NOMO-1 treated with dmso at 0.1 percent for 144 hours (cell line): ENCODE measurements at regions not wholly inside any gene's neighbourhood (a gene's known extent, or its start where the extent isn't known, plus 50 kb on each side); places are given as distances from the start of the nearest gene placed in this dataset.
"Not testable (repeated sequence)": the region's sequence is repeated elsewhere in the genome, so short reads cannot be mapped to it uniquely, and the experiment has no call there.

ENCODE experiments used
- DNase-seq: peaks from one replicate; lab custom pipeline; 2025; ENCODE audit not compliant: unreplicated experiment; lab: John Stamatoyannopoulos, UW

DNA sequence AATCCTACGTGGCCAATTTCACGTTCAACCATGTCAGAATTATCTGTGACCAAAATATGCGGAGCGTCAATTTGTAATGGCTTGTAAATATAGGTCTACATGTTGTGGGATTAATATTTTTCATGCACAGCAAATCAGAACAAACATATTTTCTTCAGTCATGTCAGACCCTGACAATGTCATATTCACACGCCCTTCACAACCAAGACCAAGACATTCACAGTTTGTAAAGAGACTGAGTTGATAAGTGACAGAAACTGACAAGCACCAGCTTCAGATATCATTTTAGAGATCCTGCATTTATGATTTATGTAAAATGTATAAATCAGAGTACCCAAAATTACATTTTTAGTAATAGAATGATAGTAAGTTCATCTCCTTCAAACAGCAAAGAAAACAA lies 57.3 kb upstream of the NOVA1 start:
- DNase-seq: no peak

DNA sequence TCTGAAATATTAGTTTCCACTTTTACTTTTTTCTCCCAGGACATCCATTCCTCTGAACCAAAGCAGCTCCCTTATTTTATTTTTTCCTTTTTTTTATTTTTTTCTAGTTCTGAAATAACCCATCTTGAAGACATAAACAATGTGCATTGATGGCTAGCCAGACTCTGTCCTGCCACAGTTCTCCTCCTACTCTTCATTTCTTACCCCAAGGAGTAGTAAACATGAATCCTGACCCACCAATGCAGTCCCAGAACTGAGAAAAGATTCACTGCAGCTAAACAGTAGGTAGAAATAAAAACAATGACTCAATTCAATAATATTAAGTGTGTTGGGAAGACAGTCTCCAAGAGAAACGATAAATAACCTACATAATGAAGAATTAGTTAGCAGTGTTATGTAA lies 65.7 kb upstream of the NOVA1 start:
- DNase-seq: no peak

DNA sequence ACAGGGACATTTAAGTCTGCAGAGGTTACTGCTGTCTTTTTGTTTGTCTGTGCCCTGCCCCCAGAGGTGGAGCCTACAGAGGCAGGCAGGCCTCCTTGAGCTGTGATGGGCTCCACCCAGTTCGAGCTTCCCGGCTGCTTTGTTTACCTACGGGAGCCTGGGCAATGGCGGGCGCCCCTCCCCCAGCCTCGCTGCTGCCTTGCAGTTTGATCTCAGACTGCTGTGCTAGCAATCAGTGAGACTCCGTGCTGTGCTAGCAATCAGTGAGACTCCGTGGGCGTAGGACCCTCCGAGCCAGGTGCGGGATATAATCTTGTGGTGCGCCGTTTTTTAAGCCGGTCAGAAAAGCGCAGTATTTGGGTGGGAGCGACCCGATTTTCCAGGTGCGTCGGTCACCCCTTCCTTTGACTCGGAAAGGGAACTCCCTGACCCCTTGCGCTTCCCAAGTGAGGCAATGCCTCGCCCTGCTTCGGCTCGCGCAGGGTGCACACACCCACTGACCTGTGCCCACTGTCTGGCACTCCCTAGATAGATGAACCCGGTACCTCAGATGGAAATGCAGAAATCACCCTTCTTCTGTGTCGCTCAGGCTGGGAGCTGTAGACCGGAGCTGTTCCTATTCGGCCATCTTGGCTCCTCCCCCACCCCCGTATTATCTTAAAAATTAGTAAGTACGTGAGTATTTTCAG lies 81.0 kb upstream of the NOVA1 start:
- DNase-seq: not testable (repeated sequence)

DNA sequence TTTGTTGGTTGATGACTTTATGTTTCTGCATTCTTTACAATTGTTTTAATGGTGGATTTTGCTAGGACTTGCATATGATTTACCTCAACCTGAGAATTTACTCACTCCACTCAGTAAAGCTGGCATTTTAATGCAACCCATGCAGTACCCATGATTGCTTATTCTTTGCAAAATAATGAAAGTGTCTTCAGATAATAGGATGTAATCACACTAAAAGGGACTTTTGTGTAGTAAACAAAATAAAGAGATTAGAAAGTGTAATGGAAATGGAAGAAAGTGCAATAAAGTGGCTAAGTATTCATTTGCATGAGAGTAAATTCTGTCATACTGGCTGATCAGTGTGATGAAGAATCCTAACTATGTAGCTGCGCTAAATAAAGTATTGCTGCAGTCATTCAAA lies 87.6 kb upstream of the NOVA1 start:
- DNase-seq: no peak

DNA sequence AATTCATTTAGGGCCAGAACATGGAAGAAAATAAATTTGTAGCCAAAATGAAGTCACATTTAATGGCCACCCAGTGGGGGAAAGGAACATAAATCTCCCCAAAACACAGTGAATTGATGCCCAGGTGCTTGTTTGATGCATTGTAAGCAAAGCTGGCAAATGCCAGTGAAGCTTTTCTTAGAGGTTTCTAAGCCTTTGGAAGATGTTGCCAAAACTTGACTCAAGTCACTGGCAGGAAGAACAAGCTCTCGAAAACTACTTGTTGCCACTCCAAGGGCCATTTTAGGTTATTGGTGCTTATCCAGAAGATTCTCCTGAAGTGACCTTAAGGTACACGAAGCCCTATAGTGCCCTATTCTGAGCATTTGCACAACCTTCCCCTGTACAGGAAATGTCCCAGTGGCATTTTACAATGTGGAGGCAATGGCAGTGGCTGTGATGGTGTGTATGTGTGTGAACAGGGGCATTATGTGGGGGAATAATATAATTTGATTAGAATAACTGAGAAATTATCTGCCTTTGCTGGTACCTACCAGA lies 89.5 kb upstream of the NOVA1 start:
- DNase-seq: no peak

DNA sequence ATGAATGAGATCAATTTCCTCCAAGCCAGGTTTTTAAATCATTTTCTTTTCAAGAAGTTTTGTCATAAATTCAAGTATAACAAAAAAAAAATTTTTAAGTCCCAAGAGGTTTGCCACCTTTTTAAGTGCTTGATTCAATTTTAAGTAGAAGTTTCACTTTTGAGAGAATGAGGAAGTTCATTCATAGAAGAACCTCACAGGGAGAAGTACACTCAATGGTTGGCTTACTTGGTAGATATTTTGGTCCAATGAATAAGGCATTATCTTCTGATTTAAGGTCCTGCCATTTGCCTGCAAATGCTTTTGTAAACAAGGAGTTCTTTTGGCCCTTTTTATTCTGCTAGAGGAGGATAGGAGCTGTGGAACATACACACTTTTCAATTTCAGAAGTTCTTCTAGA lies 96.7 kb upstream of the NOVA1 start:
- no peak for DNase-seq

DNA sequence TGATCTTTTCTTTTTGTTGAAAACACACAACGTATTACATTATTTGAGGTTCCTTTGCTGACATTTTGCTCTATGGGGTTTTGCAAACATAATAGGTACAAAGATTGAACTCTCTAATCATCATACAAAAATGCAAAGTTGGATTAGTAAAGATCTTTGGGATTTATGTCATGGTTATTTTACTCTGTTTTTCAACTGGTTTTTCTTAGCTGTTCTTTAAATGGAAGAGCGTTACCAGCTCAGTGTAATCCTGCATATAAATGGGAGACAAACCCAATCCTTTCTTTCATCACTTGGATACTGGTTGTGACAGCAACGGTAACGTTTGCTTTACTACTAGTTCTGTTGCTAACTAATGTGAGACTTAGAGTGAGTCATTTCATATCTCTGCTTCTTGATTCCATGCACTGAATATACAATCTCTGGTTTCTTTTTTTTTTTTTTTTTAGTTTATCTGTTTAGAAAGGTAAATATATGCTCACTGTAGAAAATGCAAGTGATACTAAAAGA lies 104.9 kb upstream of the NOVA1 start:
- DNase-seq: no peak

DNA sequence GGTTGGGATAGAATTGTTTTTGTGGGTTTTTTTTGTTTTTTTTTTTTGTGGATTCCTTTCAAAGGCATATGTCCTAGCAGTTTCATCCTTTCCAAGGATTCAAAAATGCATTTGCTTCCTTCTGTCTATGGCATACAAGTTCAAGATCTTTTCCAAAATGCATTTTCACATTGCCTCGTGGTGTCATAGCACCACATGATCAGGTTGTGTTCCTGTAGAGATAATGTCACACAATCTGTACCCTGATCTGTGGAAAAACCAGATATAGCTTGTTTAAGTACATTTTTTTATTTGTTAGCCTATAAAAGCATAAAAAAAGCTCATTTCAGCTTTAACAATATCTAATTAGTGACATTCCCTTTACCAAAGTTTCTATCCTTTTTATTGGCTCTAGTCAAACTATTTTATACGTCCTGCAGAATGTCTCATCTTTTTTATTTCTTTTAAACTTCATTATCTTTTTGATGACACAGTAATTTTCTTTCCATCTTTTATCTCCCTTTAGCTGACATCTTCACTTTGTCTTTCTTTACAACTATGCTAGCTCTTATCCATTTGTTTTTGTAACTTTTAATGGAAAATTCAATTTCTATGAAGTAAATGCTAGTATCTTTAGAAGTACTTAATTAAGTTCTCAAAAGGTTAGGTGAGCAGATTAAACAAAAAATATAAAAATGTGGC lies 106.0 kb upstream of the NOVA1 start:
- DNase-seq: no peak

DNA sequence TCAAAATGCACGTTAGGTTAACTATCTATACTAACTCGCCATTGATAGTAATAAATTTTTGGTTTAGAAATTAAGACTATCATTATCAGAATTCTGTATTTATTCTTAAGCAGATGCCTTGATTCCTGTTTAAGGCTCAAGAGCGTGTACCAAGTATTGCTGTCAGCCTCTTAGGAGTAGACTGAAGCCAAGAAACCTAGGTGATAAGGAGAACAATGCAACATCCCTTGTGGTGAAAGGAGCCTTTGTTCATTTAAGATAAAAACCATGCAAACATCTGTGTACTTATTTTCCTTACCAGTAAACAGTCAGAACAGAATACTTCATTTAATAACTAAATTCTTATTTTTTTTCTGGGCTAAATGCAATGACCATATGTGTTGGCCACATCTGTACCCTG lies 109.4 kb upstream of the NOVA1 start:
- no peak for DNase-seq

DNA sequence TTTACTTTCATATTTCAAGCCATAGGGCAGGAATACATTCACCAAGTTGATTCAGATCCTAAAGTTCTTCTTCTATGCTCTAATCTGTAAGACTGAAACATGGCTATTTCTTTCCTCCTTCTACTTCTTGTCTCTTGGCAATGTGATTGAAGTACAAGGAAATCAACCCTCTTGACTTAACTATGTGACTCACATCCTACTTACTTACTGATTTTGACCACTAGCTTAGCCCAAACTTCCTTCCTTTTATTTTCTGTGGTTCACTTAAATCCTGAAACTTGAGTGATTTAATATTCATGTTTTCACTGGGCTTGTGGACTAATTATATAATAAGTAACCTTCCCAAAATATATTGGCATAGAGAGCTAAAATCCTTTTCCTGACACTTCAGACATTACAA lies 111.2 kb upstream of the NOVA1 start:
- DNase-seq: no peak

DNA sequence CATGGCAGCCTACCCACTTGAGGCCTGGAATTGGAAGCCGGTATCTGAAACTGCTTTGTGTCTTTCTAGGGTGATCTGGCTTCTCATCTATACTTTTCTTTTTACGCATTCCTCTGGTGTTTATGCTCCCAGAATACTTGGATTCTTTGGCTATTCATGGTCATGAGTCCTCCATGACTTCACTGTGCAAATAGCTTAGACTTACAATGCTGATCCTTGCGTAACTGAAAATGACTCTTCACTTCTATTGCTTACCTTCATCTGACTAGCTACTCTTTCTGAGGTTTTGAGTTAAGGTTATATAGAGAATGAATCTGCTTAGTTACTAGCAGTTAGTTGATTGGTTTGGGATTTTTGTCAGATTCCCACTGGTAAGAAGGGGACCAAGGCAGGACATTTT lies 121.7 kb upstream of the NOVA1 start:
- no peak for DNase-seq

DNA sequence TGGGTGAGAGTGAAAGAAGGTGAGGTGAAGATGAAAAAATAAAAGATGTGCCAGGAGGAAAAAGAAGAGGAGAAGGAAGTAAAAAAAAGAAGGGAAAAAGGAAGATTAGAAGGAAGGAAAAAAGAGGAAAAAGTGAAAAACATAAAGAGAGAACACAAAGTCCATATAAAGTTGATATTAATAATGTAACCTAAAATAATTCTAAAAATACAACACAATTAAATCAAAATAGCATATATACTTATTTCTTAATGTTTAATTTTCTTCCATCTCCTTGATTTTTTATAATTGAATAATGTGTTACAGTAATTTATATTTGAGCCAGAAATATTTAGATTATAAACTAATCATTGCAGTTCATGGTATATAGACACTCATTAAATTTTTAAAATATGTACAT lies 124.4 kb upstream of the NOVA1 start:
- DNase-seq: no peak

DNA sequence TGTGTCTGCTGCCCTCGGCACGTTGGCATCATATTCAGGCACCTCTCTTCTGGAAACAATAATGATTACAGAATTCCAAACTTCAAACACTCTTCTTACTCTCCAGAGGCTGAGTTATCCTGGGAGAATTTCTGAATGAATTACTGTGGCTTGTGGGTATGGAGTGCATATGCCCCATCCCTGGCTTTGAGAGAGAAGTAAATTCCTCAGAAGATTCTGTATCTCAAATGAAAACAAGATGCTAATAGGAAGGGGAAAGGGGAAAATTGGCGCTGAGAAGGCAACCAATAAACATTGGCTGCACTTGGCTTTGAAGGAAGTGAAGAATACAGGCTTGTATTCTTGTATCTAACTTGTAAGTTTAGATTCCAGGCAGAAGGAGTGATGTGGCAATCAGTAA lies 132.0 kb upstream of the NOVA1 start:
- DNase-seq: no peak

DNA sequence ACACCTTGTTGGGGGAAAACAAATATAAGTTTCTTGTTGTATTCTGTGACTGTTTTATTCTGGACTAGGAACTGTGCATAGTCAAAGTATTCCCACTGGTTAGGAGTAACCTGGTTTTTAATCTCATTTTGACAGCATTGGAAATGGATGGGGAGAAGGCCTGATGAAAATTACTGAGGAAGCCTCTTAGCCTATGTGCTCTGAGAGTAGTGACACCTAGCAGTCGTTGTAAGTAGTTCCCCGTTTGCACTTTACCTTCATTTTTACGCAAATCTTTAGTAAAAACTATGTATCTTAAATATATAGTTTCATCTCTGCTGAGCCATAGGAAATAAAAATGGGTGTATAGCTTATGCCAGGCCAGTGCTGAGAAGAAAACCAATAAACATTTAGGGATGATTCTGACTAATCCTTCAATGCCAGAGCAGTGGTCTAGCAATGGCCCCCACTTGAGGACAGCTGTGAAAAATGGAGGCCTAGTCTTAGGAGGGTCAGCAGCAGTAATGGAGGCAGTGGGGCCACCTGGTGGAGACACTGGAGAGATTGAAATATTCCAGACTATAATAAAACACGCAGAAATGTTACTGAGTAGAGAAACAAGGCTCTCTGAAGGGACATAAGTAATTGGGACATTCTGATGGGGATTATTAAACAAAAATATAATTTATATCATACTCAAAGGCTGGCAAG lies 133.2 kb upstream of the NOVA1 start:
- no peak for DNase-seq

DNA sequence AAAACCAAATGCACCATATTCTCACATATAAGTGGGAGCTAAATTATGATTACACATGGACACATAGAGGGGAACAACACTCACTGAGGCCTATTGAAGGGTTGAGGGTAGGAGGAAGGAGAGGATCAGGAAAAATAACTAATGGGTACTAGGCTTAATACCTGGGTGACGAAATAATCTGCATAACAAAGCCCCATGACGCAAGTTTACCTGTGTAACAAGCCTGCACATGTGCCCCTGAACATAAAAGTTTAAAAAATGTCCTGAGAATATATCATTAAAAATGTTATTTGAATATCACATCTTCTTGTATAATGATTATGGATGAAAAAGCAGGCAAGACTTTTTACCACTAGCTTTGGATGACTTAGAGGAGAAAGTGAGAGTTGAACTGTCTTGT lies 138.0 kb upstream of the NOVA1 start:
- no peak for DNase-seq

DNA sequence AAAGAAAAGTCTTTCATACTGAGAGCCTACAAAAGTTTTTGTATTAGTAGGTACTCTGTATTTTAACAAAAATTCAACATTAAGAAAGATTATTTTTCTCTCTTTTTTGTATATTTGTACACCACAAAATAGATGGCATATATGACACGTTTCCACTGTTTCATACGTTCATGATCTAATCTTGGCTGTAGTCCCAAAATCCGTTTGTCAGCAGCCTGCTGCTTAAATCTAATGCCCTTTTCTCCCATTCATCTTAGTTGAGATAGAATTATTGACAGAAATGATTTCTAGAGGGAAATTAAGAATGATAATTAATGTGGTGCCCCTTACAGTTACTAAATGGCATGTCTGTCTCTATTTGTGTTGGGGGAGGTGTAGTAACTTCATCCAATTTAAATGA lies 140.7 kb upstream of the NOVA1 start:
- DNase-seq: no peak

DNA sequence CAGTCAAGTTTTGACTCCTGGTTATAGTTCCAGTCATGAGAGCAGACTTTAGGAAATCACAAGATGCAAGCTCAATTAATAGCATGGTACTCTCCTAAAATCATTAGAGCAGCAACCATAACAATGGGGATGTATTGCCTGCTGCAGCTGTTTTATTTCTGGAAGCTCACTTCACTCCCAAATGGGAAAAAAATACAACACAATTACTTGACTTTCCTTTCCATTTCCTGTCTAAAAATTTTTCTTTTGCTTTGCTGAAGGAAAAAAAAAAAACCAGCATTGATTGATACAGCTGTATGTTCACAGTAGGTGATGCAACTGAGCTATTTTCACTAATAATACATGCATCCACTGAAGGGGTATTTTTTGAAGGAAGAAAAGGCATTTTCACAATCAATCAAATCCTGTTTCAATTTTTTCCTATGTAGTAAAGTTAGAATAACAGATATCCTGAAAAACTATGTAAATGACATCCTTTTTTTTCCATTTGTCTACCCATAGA lies 143.9 kb upstream of the NOVA1 start:
- no peak for DNase-seq

DNA sequence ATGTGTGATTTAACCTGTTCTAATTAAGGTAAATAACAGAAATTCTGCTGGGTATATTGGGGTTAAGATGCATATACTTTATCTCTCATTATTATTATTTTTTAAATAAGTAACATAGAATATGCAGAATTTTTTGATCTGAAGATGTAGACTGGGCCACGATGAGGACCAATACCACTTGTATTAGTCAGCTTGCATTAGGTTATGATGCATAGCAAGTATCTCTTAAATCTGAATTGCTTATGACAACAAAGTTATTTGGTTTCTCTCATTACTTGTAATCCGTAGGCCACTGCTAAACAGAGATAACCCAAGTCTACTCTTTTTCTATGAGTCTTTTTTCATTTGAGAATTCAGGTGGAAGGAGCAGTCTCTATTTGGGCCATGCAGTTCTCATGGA lies 145.5 kb upstream of the NOVA1 start:
- DNase-seq: no peak

DNA sequence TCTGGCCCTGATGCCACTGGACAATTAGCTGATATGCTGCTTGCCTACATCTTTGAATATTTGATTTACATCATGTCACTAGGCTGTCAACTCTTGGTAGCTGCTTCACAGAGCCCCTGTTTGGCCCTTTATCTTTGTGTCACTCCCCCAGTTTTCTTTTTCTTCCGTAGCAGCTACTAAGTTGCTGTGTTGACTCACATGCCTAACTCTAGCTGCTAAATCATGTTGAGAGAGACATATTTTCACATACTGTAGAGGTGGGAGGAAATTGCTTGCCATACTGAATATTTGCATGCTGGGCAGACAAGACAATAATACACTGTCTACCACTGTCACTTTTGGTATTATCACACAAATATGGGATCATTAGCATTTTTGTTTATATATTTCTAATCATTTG lies 147.1 kb upstream of the NOVA1 start:
- no peak for DNase-seq

DNA sequence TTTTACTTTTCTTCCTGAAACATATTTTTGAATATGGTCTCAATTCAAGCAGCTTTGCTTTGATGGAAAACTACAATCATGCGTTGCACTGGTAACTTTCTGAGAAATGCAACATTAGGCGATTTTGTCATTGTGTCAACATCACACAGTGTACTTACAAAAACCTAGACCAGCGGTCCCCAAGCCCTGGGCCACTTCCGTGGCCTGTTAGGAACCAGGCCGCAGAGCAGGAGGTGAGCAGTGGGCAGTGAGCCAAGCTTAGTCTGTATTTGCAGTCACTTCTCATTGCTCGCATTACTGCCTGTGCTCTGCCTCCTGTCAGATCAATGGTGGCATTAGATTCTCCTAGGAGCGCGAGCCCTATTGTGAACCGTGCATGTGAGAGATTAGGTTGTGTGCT lies 163.7 kb upstream of the NOVA1 start:
- DNase-seq: no peak

DNA sequence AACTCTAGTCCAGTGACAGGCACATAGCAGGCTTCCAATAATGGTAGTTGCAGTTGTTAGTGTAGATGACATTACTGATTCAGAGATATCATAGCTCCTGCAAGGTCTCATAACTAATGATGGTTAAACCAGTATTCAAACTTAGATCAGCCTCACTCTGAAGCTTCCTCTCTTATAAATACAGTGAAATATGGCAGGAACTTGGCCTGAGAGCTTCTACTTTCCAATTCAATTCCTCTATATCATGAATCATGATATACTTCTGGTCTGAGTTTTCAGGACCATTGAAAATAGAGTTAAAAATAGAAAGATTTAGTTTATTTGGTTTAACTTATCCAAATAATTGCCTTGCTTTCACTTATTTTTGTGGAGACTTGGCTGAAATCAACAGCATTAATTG lies 167.5 kb upstream of the NOVA1 start:
- no peak for DNase-seq
